ENCODE measurements at regions not wholly inside any gene's neighbourhood (a gene's known extent, or its start where the extent isn't known, plus 50 kb on each side); places are given as distances from the start of the nearest gene placed in this dataset.

GRCh38 chr6:217048-217659 lies 75.1 kb upstream of the DUSP22 start:
- no peak for TF ChIP-seq ZFX (IDR thresholded peaks at IDR 0.05)
- no peak; the same call in 1 of the 2 replicates for TF ChIP-seq CTCF (conservative IDR thresholded peaks at IDR 0.05)
- no peak overlapping the region for H3K27ac ChIP-seq

- no peak overlapping the region for H3K27ac ChIP-seq
- no peak for TF ChIP-seq CTCF (conservative IDR thresholded peaks at IDR 0.05)
- no peak for TF ChIP-seq ZFX (IDR thresholded peaks at IDR 0.05)
Observed at GRCh38 chr6:218153-219018, 73.9 kb upstream of the DUSP22 start.

- no peak for TF ChIP-seq CTCF (conservative IDR thresholded peaks at IDR 0.05)
- TF ChIP-seq ZFX (IDR thresholded peaks at IDR 0.05) = no peak
- no peak overlapping the region for H3K27ac ChIP-seq
Observed at GRCh38 chr6:219019-219570, 73.2 kb upstream of the DUSP22 start.

- TF ChIP-seq ZFX (IDR thresholded peaks at IDR 0.05) (no peak), CTCF (conservative IDR thresholded peaks at IDR 0.05) (no peak)
- H3K27ac ChIP-seq = no peak overlapping the region
Observed at GRCh38 chr6:219641-220198, 72.6 kb upstream of the DUSP22 start.

- H3K27ac ChIP-seq = no peak overlapping the region
Observed at GRCh38 chr6:220312-220711, 72.0 kb upstream of the DUSP22 start.

GRCh38 chr6:220721-221475 lies 71.4 kb upstream of the DUSP22 start:
- H3K27ac ChIP-seq = no peak overlapping the region
- TF ChIP-seq ZFX (IDR thresholded peaks at IDR 0.05) (no peak), CTCF (conservative IDR thresholded peaks at IDR 0.05) (no peak)

More at GRCh38 chr6:220312-220711, 72.0 kb upstream of the DUSP22 start:
- TF ChIP-seq ZFX (IDR thresholded peaks at IDR 0.05) (no peak), CTCF (conservative IDR thresholded peaks at IDR 0.05) (no peak)

Data from C4-2B (cell line).